GM19043 (cell line): ENCODE measurements at regions not wholly inside any gene's neighbourhood (a gene's known extent, or its start where the extent isn't known, plus 50 kb on each side); places are given as distances from the start of the nearest gene placed in this dataset.

Experiments used
- ATAC-seq: cut with Tn5 transposase; IDR thresholded peaks from one replicate; pipeline ENCODE4 v1.9.1; 2021; ENCODE audit warnings: low read depth; ENCODE audit not compliant: unreplicated experiment

DNA sequence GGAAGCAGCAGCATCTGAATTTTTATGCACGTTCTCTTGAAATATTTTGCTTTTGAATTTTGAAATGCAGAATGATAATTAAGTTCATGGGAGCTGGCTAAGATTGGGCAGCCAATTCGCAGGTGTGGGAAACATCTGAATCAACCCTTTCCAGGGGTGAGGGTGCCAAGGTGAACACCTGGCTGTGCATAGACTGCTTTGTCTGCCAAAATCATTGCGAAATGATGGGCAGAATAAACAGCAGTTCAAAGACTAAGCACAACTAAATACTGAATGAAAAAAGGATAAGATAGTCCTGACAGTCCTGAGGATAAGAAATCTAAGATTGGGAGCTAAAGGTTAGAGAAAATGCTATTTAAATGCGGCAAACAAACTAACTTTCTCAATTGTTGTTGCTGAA lies 813.3 kb upstream of the RAG2 start:
- ATAC-seq = no peak

DNA sequence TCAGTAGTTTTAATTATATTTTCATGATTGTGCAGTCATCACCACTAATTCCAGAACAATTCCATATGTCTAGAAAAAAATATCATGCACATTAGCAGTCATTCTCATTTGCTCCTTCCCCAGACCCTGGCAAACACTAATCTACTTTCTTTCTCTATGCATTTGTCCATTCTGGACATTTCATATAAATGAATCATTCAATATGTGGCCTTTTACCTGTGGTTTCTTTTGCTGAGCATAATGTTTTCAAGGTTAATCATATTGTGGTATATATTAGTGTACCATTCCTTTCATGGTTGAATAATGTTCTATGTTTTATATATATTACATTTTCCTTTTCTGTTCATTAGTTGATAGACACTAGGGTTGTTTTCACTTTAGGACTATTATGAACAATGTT lies 811.1 kb upstream of the RAG2 start:
- no peak for ATAC-seq

DNA sequence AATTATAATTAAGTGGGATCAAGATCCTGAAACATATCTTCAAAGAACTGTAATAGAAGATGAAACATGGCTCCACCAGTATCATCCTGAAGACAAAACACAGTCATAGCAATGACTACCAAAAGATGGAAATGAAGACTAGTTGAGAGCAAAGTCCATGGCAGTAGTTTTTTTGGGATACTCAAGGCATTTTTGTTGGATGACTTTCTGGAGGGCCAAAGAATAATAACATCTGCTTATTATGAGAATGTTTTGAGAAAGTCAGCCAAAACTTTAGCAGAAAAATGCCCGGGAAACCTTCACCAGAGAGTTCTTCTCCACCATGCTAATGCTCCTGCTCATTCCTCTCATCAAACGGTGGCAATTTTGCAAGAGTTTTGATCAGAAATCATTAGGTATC lies 809.4 kb upstream of the RAG2 start:
- no peak for ATAC-seq

DNA sequence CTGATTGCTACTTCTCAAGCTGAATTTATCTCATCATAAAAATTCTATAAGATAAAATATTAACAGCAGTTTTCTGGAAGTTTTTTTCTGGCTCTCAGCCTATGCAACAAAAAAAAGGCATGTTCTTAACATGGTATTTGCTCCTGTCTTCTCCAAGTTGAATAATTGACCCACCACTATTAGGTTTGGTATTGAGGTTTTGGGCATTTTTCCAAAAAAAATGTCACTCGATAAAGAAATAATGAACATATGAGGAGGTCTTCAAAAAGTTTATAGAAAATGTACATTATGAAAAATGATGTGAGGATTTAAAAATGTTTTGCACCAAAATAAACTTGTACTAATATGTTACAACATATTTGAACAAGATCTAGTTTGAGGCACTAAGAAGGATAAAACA lies 808.6 kb upstream of the RAG2 start:
- no peak for ATAC-seq

DNA sequence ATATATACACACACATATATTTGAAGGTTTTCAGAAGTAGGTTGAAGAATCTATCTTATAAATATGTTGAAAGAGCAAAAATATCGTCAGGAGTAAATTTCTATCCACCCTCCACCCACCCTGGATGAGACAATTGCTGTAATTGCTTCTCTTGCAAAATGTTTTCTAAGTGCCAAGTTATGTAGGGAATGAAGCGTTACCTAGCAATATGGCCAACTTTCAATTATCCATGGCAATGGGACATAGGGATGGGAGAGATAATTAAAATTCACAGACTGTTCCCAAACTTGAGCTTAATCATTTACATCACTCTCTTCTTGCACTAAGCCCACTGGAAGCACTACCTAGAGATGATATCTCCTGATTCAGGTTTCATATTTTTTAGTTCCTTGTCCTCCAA lies 806.2 kb upstream of the RAG2 start:
- ATAC-seq = no peak

DNA sequence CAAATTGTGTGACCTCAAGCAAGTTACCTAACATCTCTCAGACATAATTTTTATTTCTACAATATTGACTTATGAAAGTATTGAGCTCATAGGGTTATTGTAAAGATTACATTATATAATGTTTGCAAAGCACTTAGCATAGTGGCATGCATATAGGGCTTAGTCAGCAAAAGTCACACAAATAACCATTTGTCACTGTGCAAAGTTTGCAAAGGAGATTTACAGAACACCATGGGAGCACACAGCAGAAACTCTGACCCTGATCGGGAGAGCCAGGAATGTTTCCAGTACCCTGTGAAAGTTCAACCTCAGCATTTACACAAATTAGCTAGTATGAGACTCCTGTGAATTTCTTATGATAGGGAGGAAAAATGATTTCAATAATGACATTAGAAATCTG lies 804.6 kb upstream of the RAG2 start:
- no peak for ATAC-seq

DNA sequence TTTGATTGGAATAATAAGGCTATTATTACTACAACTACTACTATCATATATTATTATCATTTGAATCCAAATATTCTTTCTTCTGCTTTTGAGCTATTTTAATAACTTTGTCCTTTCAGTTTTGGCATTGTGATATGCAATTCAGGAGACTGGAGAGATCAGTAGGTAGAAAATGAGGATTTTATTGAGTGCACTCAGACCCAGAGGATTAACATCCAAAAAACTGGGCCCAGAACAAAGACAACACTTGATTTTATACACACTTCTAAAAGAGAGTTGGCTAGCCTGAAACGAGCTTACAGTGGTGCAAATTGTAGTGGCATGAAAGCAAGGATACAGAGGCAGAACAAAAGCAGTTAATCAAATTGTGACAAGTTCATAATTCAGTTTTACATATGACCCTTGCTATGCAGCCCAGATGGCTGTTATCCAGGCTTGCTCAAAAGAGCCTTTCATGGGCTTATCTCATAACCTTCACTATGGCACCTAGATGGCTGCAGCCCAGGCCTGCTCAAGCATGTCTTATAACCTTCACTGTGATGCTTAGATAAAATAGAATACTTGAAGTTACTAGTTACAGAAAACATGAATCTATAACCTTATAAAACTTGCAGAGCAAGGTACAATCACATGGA lies 796.3 kb upstream of the RAG2 start:
- ATAC-seq = no peak

DNA sequence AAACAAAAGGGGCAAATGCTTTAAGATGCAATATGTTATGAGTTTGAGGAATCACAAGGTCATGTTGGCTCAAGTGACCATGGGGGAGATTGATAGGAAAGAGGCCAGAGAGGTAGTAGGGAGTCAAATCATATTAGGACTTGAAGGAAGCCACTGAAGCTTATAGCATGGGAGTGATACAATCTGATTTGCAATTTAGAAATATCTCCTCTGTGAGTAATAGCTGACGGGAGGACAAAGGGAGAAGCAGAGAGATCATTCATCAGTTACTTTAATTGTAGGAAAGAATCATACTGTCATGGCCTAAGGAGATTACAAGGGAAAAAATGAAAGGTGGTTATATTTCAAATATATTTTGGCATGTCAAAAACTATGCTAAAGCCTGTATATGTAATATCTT lies 793.6 kb upstream of the RAG2 start:
- ATAC-seq = no peak

DNA sequence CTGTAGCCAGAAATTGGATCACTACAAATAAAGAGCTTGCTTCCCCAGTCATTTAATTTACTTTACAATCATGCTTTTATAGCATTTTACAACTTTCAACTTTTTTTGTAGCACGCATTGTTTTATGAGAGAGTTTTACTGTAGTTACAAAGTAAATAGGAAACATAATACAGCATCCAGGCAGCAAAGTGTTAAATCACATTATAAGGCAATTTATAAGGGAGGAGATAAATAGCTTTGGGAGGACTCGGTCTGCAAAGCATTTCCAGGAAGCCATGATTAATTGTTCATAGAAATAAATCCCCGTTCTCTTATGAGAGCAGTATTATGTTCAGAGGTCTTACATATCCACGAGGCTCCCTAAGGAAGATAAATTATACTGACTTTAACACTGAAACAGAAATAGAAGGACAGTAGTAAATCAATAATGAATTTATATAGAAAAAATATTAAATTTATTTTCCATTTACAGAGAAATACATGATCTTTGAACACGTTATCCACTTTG lies 792.6 kb upstream of the RAG2 start:
- no peak for ATAC-seq

DNA sequence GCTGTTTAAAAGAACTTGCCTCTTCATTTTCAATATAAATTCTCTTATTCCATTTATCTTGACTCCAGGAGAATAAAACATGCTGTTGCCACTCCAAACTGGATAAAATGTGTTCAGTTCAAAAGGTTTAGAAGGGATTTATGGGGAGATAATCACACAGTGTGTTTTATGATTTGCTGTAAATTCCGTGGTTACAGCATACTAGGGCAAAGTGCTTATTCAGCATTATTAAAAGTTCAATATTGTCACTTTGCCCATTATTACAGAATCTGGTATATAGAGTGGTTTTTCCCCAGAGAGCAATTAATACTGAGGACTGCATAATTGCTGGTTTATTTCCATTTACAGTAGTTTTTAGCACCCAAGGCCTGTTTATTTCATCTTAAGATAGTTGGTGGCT lies 780.9 kb upstream of the RAG2 start:
- no peak for ATAC-seq

DNA sequence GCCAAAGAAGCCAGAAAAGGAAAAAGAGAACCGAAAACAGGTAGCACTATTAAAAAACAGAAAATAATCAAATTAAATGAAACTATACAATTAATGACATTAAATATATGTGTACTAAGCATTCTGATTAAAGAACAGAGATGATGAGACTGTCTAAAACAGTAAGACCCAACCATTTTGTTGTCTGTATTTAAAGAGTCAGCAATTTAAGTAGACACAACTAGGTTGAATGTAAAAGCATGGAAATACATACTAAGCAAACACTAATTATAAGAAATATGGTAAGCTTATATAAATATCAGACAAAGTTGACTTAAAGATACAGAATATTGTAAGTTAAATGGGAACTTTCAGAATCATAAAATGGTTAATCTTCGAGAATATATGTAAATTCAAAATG lies 774.6 kb upstream of the RAG2 start:
- ATAC-seq = no peak

DNA sequence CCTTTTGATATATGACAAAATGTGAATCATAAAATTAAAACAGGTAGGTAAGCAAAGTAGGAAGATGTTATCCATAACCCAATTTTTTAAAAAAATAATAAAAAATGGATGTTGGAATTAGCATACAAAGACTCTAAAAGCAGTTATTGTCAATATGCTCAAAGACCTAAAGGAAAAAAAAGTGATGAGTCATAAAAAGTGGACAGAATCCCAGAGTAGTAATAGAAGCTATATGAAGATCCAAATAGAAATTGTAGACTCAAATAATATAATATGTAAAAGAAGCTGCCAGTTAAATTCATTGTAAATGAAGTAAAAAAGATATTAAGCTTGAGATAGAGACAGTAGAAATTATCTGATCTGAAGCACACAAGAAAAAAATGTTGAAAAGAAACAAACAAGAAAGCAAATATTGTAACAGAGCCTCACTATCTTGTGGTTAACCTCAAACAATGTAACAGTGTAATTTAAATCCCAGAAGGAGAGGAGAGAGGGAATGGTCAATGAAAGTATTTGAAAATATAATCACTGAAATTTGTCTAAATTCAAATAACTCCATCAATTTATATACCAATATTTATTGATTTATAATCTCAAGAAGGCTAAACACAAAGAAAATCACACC lies 773.4 kb upstream of the RAG2 start:
- ATAC-seq = no peak

DNA sequence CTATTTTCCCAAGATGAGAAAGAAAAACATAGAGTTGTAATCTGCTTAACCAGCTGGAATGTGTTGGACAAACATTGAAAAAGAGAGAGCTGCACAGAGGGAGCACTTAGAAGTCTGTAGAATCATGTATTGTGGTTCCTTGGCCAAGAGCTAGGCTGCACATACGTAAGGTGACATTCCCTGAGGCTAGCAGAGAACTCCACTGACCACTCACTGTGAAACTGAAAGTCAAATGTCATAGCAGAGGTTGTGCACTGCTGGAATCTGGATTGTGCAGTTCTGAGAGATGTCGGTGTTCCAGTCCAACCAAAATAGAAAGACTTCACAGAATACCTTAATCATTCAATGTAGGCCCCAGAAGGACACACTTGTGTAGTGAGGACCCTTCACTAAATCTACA lies 772.8 kb upstream of the RAG2 start:
- no peak for ATAC-seq

DNA sequence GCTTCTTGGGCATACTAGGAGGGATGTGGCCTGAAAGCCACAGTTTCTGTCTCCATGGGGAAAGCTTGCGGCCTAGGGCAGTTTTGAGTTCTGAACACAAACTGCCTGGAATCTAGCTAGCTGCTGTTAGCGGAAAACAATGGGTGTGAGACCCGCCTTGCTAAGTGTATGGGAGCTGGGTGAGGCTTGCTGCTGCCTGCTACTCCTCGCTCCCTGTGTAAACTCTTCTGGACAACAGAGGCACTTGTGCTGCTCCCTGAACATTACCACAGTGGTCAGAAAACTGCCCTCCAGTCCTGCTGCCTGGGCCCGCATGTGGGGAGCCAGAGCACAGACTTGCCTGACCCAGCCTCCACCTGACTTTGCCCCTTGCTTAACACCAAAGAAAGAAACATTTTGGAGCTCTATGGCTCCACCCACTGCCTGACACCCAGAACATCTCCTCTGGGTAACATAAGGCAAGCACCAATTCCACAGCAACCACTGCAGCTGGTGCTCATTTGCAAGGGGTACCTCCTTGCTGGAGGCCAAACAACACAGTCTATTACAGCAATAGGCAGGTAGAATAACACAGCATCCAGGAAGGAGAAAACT lies 766.3 kb upstream of the RAG2 start:
- ATAC-seq = no peak

DNA sequence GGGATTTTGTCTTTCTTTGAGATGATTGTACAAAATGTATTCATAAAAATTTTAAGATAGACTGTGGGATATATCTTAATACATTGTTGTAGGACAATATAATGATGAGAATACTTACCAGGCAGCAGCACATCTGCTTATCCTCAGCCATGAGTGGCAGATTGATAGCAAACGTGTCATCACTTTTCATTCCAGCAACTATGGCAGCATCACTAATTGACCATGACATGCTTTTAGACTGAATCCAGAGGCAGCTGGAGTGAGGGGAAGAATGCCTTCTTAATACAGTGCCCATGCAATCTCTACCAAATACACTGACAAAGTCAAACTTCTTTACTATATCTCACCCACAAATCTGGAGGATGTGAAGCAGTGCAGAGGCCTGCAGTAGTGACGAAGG lies 755.2 kb upstream of the RAG2 start:
- no peak for ATAC-seq

DNA sequence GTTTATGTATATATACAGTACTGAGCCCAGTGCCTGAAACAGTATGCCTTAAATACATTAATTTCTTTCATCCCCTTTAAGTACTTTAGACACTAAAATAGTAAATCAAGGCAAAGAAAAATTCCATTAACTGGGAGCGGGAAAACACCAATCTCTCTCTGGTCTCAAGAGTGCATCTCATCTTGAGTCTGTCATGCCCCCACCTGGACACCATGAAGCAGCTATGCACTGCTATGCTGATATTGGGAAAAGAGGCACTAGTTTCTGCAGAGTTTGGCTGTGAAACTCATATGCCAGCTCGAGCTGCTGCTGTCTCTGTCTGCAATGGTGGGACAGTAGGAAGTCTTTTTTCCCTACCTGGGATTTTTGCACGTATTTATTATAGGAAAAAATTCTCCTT lies 754.4 kb upstream of the RAG2 start:
- no peak for ATAC-seq

DNA sequence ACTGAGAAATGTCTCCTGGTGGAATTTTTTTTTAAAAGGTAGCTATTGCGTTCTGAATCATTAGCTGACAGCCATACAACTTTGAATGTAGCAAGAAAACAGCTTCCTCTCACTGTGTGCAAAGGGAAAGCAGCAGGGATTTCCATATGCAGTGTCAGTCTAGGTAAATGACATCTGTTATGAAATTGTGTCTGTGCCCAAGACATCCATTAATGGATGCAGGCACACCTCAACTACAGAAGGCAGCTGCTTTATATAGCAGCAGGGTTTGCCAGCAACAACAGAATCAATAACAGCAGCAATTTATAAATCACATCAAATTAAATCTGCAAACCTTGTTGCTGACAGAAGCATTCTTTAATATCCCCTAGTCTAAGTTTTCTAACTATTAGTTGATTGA lies 745.3 kb upstream of the RAG2 start:
- no peak for ATAC-seq

DNA sequence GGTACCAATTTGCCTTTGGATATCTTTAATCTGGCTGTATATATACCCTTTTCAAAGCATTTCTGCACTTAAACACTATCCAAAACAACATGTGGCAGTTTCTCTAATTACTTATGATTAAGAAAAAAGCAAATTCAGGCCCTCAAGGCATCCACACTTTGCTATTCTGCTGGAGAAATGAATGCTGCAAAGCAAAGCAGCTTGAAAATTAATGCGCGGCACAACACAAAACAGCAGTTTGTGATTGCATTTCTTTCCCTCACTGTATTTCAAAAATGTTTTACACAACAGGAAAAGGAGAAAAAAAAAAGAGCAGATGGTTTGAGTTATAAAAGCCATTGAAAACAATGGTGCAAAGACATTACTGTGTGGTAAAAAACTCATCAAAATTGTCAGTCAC lies 738.4 kb upstream of the RAG2 start:
- ATAC-seq = no peak

DNA sequence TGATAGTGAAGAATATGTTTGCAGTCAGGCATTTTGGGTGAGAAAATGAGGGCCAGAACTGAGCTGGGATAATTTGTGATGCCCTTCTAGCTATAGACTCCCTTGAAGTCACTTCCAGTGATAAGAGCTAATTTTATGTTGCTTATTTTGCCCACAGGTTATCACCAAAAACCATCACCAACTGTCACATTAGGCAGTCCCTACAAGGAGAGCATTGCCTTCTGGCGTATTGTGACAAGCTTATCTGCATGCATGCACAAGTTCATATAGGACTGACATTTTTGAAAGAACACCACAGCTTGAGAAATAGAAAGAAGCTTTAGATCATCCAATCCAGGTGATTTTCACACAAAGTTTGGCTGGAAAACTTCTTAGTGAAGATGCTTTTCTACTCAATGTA lies 735.3 kb upstream of the RAG2 start:
- no peak for ATAC-seq

DNA sequence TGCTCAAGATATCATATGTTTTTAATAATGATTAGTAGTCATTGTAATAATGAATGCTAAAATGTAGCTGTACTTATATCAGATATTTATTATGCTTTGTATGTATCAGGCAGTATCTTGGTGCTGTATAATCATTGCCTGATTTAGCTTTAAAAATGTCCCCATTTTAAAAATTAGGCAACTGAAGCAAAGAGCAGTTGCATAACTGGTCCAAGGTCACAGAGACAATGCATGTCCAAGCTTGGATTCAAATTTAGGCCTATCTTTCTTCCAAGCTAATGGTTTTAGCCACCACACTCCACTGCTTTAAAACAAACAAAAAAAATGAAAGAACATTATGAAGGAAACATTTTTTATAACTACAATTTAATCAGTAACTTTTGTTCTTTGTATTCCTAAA lies 725.8 kb upstream of the RAG2 start:
- no peak for ATAC-seq

DNA sequence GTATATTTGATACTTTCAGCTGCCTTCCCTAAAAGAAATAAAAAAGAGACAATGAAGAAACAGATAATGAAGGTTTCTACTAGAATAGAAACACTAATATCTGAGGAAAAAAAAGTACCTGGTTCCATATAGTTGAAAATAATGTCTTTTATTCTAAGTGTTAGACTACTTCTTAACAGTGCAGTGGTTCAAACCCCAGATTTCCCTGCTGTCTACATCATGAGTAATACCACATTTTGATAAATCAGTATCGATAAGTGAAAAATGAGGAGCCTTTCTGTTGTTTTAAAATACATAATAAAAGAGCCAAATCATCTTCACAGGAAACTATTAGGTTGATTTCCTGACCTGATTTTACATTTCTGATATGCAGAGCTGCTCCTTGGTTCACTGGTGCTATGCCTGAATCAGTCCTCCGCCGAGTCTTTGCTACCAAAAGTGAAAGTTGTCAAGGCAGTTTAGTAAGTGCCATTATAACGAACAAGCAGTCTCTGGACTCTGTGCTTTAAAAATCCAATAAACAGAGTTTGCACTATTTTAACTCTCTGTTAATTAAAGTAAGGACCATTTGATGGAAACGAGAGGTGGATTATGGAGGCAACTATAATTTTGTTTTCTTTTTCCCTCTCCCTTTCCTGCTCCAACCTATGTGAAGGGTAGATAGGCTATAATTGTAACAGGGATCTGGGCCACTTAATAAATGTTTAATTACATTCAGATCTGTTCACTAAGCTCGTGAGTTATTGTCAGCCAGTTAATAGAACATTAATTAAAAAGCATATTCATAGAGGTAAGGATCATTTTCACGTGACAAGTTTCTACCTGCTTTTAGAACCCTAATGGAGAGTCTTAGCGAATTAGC lies 724.5 kb upstream of the RAG2 start:
- ATAC-seq = no peak
